ENCODE measurements at regions not wholly inside any gene's neighbourhood (a gene's known extent, or its start where the extent isn't known, plus 50 kb on each side); places are given as distances from the start of the nearest gene placed in this dataset.

GRCh38 chr4:156169861-156170260 is 216.2 kb upstream of the CTSO start:
- H3K9ac ChIP-seq: no peak overlapping the region
- H3K4me2 ChIP-seq (ENCODE audit: low read length): no peak overlapping the region
- no peaks in the 10 kb centered on the region for H3K9me3 ChIP-seq (ENCODE audit: control insufficient read depth, low read length)
- H3K27ac ChIP-seq: no peak overlapping the region
- no peaks in the 10 kb centered on the region for H3K36me3 ChIP-seq (ENCODE audit: control insufficient read depth, insufficient read depth, low read length)
- H3K4me3 ChIP-seq (ENCODE audit: low read depth, low read length): no peak overlapping the region
- H3K27me3 ChIP-seq (ENCODE audit: control insufficient read depth, insufficient read depth, low read length): no peaks in the 10 kb centered on the region
- TF ChIP-seq CTCF (IDR thresholded peaks at IDR 0.05): no peak
- H3K79me2 ChIP-seq: no peaks in the 10 kb centered on the region
- no peak overlapping the region for H2AFZ ChIP-seq
- H3K4me1 ChIP-seq: no peaks in the 10 kb centered on the region

GRCh38 chr4:156169011-156169410 is 215.3 kb upstream of the CTSO start:
- no peak overlapping the region for H3K9ac ChIP-seq
- H3K4me3 ChIP-seq (ENCODE audit: low read depth, low read length): no peak overlapping the region
- H3K36me3 ChIP-seq (ENCODE audit: control insufficient read depth, insufficient read depth, low read length): no peaks in the 10 kb centered on the region
- H2AFZ ChIP-seq: no peak overlapping the region
- H3K27me3 ChIP-seq (ENCODE audit: control insufficient read depth, insufficient read depth, low read length): no peaks in the 10 kb centered on the region
- no peak overlapping the region for H3K27ac ChIP-seq
- no peaks in the 10 kb centered on the region for H3K79me2 ChIP-seq
- TF ChIP-seq CTCF (IDR thresholded peaks at IDR 0.05): no peak
- no peaks in the 10 kb centered on the region for H3K4me1 ChIP-seq
- H3K9me3 ChIP-seq (ENCODE audit: control insufficient read depth, low read length): no peaks in the 10 kb centered on the region
- H3K4me2 ChIP-seq (ENCODE audit: low read length): no peak overlapping the region

- no peak overlapping the region for H3K27ac ChIP-seq
- H3K9me3 ChIP-seq (ENCODE audit: control insufficient read depth, low read length): no peaks in the 10 kb centered on the region
- no peak overlapping the region for H3K9ac ChIP-seq
- H3K4me2 ChIP-seq (ENCODE audit: low read length): no peak overlapping the region
- no peaks in the 10 kb centered on the region for H3K79me2 ChIP-seq
- H3K36me3 ChIP-seq (ENCODE audit: control insufficient read depth, insufficient read depth, low read length): no peaks in the 10 kb centered on the region
- H2AFZ ChIP-seq: no peak overlapping the region
- no peak for TF ChIP-seq CTCF (IDR thresholded peaks at IDR 0.05)
- H3K27me3 ChIP-seq (ENCODE audit: control insufficient read depth, insufficient read depth, low read length): no peaks in the 10 kb centered on the region
- no peak overlapping the region for H3K4me3 ChIP-seq (ENCODE audit: low read depth, low read length)
- H3K4me1 ChIP-seq: no peaks in the 10 kb centered on the region
Measured at GRCh38 chr4:156168288-156168687, 214.6 kb upstream of the CTSO start.

GRCh38 chr4:156158747-156159146 is 205.1 kb upstream of the CTSO start:
- Histone ChIP-seq H2AFZ (no peak overlapping the region), H3K36me3 (ENCODE audit: control insufficient read depth, insufficient read depth, low read length) (no peaks in the 10 kb centered on the region), H3K27ac (no peak overlapping the region), H3K79me2 (no peaks in the 10 kb centered on the region), H3K9ac (no peak overlapping the region), H3K27me3 (ENCODE audit: control insufficient read depth, insufficient read depth, low read length) (no peaks in the 10 kb centered on the region), H3K9me3 (ENCODE audit: control insufficient read depth, low read length) (no peaks in the 10 kb centered on the region), H3K4me1 (no peaks in the 10 kb centered on the region), H3K4me2 (ENCODE audit: low read length) (no peak overlapping the region), H3K4me3 (ENCODE audit: low read depth, low read length) (no peak overlapping the region)
- no peak for TF ChIP-seq CTCF (IDR thresholded peaks at IDR 0.05)

- Histone ChIP-seq H3K79me2 (no peaks in the 10 kb centered on the region), H3K36me3 (ENCODE audit: control insufficient read depth, insufficient read depth, low read length) (no peaks in the 10 kb centered on the region), H2AFZ (no peak overlapping the region), H3K4me3 (ENCODE audit: low read depth, low read length) (no peak overlapping the region), H3K27ac (no peak overlapping the region), H3K9me3 (ENCODE audit: control insufficient read depth, low read length) (no peaks in the 10 kb centered on the region), H3K4me2 (ENCODE audit: low read length) (no peak overlapping the region), H3K27me3 (ENCODE audit: control insufficient read depth, insufficient read depth, low read length) (no peaks in the 10 kb centered on the region), H3K4me1 (no peaks in the 10 kb centered on the region), H3K9ac (no peak overlapping the region)
- TF ChIP-seq CTCF (IDR thresholded peaks at IDR 0.05): no peak
Measured at GRCh38 chr4:156154978-156155377, 201.3 kb upstream of the CTSO start.

Data from parathyroid adenoma (tissue), 2 donors.